OCI-LY7 (cell line): ENCODE measurements at regions not wholly inside any gene's neighbourhood (a gene's known extent, or its start where the extent isn't known, plus 50 kb on each side); places are given as distances from the start of the nearest gene placed in this dataset.

Source experiments
- BruUV-seq: library from RNA; stranded (reverse); fragments of 400-500 nt; replicated peaks from 2 replicates; lab custom pipeline; 2021; lab: Mats Ljungman, UMichigan
- CTCF ChIA-PET: fragments of 300-600 bp; sonication (Branson Sonifier 250); formaldehyde crosslinking; loops from one replicate; lab custom pipeline; 2022; ENCODE audit warnings: antibody characterized with exemption; ENCODE audit not compliant: unreplicated experiment; lab: Charles Lee
- POLR2A ChIA-PET: fragments of 300-600 bp; sonication (Branson Sonifier 250); formaldehyde crosslinking; loops from one replicate; lab custom pipeline; 2022; ENCODE audit warnings: antibody characterized with exemption; lab: Charles Lee
- DNase-seq: peaks from one replicate; pipeline ENCODE4 v3.0.0-alpha.2; 2015; ENCODE audit warnings: low spot score
- H2AFZ ChIP-seq: fragments of 200-600 bp; sonication (generic), shearing (Covaris generic); 2 replicates; pipeline ENCODE4 v1.6.1; 2014; ENCODE audit warnings: mild to moderate bottlenecking, antibody characterized with exemption, low read length, moderate library complexity
- H3K27ac ChIP-seq: fragments of 200-600 bp; sonication (generic); 2 replicates; pipeline ENCODE4 v1.5.1; 2014; ENCODE audit warnings: mixed run types, low read depth, mild to moderate bottlenecking, moderate library complexity, low read length, inconsistent platforms; ENCODE audit not compliant: poor library complexity, severe bottlenecking
- H3K36me3 ChIP-seq: fragments of 200-600 bp; sonication (generic); 2 replicates; pipeline ENCODE4 v1.6.1; 2014; ENCODE audit warnings: mild to moderate bottlenecking, antibody characterized with exemption, low read length, moderate library complexity, mixed read lengths; ENCODE audit not compliant: insufficient read depth
- H3K4me1 ChIP-seq: fragments of 200-600 bp; sonication (generic); 2 replicates; pipeline ENCODE4 v1.5.1; 2014; ENCODE audit warnings: mild to moderate bottlenecking, low read length; ENCODE audit not compliant: insufficient read depth, poor library complexity, severe bottlenecking
- H3K4me2 ChIP-seq: fragments of 200-600 bp; sonication (generic); 2 replicates; pipeline ENCODE4 v1.6.1; 2014; ENCODE audit warnings: mild to moderate bottlenecking, low read length
- H3K4me3 ChIP-seq: fragments of 200-600 bp; sonication (generic); 2 replicates; pipeline ENCODE4 v1.5.1; 2014; ENCODE audit warnings: mild to moderate bottlenecking, low read depth, low read length; ENCODE audit not compliant: poor library complexity, severe bottlenecking
- H3K79me2 ChIP-seq: fragments of 200-600 bp; sonication (generic); 2 replicates; pipeline ENCODE4 v1.6.1; 2016; ENCODE audit warnings: low read depth, mild to moderate bottlenecking, low read length, moderate library complexity, mixed read lengths; ENCODE audit not compliant: insufficient read depth
- H3K9me2 ChIP-seq: fragments of 200-600 bp; sonication (generic); 2 replicates; pipeline ENCODE4 v1.6.1; 2016; ENCODE audit warnings: mild to moderate bottlenecking, low read length, mixed read lengths; ENCODE audit not compliant: insufficient read depth
- H3K9me3 ChIP-seq: fragments of 200-600 bp; sonication (generic); 2 replicates; pipeline ENCODE4 v1.6.1; 2014; ENCODE audit warnings: mild to moderate bottlenecking, mixed run types, low read length, mixed read lengths
- H4K20me1 ChIP-seq: fragments of 200-600 bp; sonication (generic); 2 replicates; pipeline ENCODE4 v1.6.1; 2014; ENCODE audit warnings: mild to moderate bottlenecking, antibody characterized with exemption, low read length, moderate library complexity, mixed read lengths; ENCODE audit not compliant: insufficient read depth
- CTCF ChIP-seq: fragments of 200-600 bp; sonication (generic); conservative IDR thresholded peaks from 2 replicates; pipeline ENCODE4 v1.5.1; 2014; ENCODE audit warnings: mild to moderate bottlenecking, antibody characterized with exemption, low read length, moderate library complexity, mixed read lengths
- EZH2phosphoT487 ChIP-seq: fragments of 200-600 bp; sonication (generic); IDR thresholded peaks from 2 replicates; pipeline ENCODE4 v1.6.1; 2018; ENCODE audit warnings: low read depth, borderline replicate concordance, mild to moderate bottlenecking, mixed run types, antibody characterized with exemption, low read length, moderate library complexity, mixed read lengths
- intact Hi-C: fragments of 100-400 bp; cut with micrococcal nuclease; formaldehyde crosslinking; loops from one replicate; pipeline ENCODE4 v1.10.0; 2022; ENCODE audit not compliant: unreplicated experiment

GRCh38 chr12:114884575-114884974, 200.6 kb upstream of the TBX3 start:
- POLR2A ChIA-PET, result no interaction called here
- CTCF ChIA-PET, result no interaction called here
- intact Hi-C loops, result no loop called here

GRCh38 chr12:114882083-114882482, 198.1 kb upstream of the TBX3 start:
- Histone ChIP-seq H3K79me2 (no peaks in the 10 kb centered on the region), H3K27ac (no peak overlapping the region), H3K4me2 (no peak overlapping the region), H3K36me3 (no peaks in the 10 kb centered on the region), H4K20me1 (no peaks in the 10 kb centered on the region), H3K9me3 (no peaks in the 10 kb centered on the region), H3K9me2 (no peaks in the 10 kb centered on the region), H3K4me3 (no peak overlapping the region), H3K4me1 (no peaks in the 10 kb centered on the region), H2AFZ (no peak overlapping the region)
- no peak for DNase-seq
- CTCF ChIA-PET, result no interaction called here
- intact Hi-C loops, result no loop called here
- POLR2A ChIA-PET, result interaction anchor here (0.6 kb wide), 1 partner anchor 16 kb away, joined by 5 read pairs; no protein-coding TSS in a partner anchor
- BruUV-seq, result no TSS peak
- no peak for TF ChIP-seq EZH2phosphoT487

More at GRCh38 chr12:114884575-114884974, 200.6 kb upstream of the TBX3 start:
- Histone ChIP-seq H4K20me1 (no peaks in the 10 kb centered on the region), H3K79me2 (no peaks in the 10 kb centered on the region), H3K4me2 (no peak overlapping the region), H3K4me3 (no peak overlapping the region), H3K4me1 (no peaks in the 10 kb centered on the region), H3K27ac (no peak overlapping the region), H2AFZ (no peak overlapping the region), H3K36me3 (no peaks in the 10 kb centered on the region), H3K9me2 (no peaks in the 10 kb centered on the region), H3K9me3 (no peaks in the 10 kb centered on the region)
- no peak for DNase-seq
- no peak for TF ChIP-seq EZH2phosphoT487
- TF ChIP-seq CTCF, result no peak
- BruUV-seq, result no TSS peak

- no peaks in the 10 kb centered on the region for H3K9me2 ChIP-seq
- no peak for TF ChIP-seq CTCF
- TF ChIP-seq EZH2phosphoT487, result no peak
- intact Hi-C loops, result no loop called here
- H4K20me1 ChIP-seq, result no peaks in the 10 kb centered on the region
- H3K27ac ChIP-seq, result no peak overlapping the region
- H3K36me3 ChIP-seq, result no peaks in the 10 kb centered on the region
- no peak overlapping the region for H3K4me3 ChIP-seq
- no peaks in the 10 kb centered on the region for H3K79me2 ChIP-seq
- POLR2A ChIA-PET, result interaction anchor here (0.7 kb wide), 1 partner anchor 536 kb away, joined by 3 read pairs; no protein-coding TSS in a partner anchor
- no peaks in the 10 kb centered on the region for H3K4me1 ChIP-seq
- no peak for DNase-seq
- no TSS peak for BruUV-seq
- H3K4me2 ChIP-seq, result no peak overlapping the region
- no peaks in the 10 kb centered on the region for H3K9me3 ChIP-seq
- CTCF ChIA-PET, result no interaction called here
- H2AFZ ChIP-seq, result no peak overlapping the region
Measured at GRCh38 chr12:114879354-114879753, 195.4 kb upstream of the TBX3 start.
